ENCODE measurements at regions not wholly inside any gene's neighbourhood (a gene's known extent, or its start where the extent isn't known, plus 50 kb on each side); places are given as distances from the start of the nearest gene placed in this dataset.

DNA sequence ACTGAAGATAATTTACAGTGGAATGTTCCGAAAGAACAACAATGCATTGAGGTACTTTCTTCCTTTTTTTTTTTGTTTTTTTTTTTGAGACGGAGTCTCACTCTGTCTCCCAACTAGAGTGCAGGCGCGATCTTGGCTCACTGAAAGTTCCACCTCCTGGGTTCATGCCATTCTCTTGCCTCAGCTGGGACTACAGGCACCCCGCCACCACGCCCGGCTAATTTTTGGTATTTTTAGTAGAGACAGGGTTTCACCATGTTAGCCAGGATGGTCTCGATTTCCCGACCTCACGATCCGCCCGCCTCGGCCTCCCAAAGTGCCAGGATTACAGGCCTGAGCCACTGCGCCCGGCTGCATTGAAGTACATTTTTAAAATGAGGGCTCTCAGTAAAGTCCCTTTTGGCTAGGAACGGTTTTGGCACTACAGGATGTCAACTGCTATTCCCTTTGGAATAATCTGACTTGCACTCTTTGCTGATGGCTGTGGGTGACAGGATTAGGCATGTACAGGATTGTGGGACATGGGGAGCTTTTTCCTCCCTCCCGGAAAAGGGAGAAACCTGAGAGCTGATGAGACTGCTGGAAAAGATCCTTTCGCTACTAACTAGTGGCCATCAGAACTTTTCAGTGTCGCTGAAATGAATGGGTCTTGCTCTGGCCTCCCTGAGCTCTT is 56.9 kb upstream of the EDEM3 start:
- WGBS, 5 donors, result 68 to 91% (median 89%) methylated on average over 19 of the region's 19 CpGs
- no peak overlapping the region for H3K4me3 ChIP-seq
- intact Hi-C loops (cut with DNase I; ENCODE audit: low total_unique reads), result no loop called here
- H3K36me3 ChIP-seq, result peaks cover 0 to 37% (median 17%) of the 10 kb centered on the region in 4 donors
- no peaks in the 10 kb centered on the region for H3K9me3 ChIP-seq
- H3K27me3 ChIP-seq, result no peaks in the 10 kb centered on the region
- no peak for TF ChIP-seq EP300 (IDR thresholded peaks at IDR 0.05)
- no peak for TF ChIP-seq POLR2A (IDR thresholded peaks at IDR 0.05)
- TF ChIP-seq, protein P1, sequence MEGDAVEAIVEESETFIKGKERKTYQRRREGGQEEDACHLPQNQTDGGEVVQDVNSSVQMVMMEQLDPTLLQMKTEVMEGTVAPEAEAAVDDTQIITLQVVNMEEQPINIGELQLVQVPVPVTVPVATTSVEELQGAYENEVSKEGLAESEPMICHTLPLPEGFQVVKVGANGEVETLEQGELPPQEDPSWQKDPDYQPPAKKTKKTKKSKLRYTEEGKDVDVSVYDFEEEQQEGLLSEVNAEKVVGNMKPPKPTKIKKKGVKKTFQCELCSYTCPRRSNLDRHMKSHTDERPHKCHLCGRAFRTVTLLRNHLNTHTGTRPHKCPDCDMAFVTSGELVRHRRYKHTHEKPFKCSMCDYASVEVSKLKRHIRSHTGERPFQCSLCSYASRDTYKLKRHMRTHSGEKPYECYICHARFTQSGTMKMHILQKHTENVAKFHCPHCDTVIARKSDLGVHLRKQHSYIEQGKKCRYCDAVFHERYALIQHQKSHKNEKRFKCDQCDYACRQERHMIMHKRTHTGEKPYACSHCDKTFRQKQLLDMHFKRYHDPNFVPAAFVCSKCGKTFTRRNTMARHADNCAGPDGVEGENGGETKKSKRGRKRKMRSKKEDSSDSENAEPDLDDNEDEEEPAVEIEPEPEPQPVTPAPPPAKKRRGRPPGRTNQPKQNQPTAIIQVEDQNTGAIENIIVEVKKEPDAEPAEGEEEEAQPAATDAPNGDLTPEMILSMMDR (IDR thresholded peaks at IDR 0.05), result no peak
- TF ChIP-seq POLR2AphosphoS5 (IDR thresholded peaks at IDR 0.05), result no peak
- H3K4me1 ChIP-seq, result peaks cover 5 to 29% (median 15%) of the 10 kb centered on the region in 4 donors
- DNase-seq, result no peak
- H3K27ac ChIP-seq, result peak overlapping the region in 4 of 5 donors; percentile 15 to 75 (median 48)

DNA sequence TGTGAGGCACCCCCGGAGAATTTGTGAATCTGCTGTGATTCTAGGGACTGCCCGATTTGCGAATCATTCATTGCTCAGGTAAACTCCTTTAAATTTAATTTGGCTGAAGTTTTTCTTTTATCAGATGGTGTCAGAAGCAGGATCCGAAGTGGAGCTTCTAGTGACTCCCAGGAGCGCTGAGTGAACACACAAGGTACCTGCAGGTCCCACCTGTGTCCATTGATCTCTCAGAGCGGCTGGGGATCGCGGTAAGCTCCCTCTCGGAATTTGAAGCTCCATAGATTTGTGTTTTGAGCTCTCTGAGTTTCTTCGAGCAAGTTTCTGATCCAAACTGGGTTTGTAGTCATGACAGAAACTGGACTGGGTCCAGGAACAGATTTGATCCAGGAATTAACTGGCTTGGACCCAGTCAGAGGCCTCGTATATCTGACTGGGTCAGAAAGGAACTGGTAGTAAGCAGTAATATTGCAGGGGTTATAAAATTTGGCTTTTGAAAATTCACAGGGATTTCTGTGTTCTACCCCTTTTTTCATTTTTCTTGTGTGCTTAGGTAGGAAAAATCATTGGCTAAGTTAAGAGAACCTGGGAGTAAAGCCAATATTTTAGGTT is 56.2 kb upstream of the EDEM3 start:
- Histone ChIP-seq H3K4me1 (peaks cover 9 to 37% (median 23%) of the 10 kb centered on the region in 4 donors), H3K4me3 (no peak overlapping the region), H3K9me3 (no peaks in the 10 kb centered on the region), H3K27me3 (no peaks in the 10 kb centered on the region), H3K36me3 (peaks cover 0 to 32% (median 14%) of the 10 kb centered on the region in 4 donors), H3K27ac (peak overlapping the region; percentile 15 to 75 (median 47))
- WGBS, 5 donors, result 49 to 72% (median 55%) methylated on average over 11 of the region's 11 CpGs
- intact Hi-C loops (cut with DNase I; ENCODE audit: low total_unique reads), result no loop called here
- TF ChIP-seq EP300 (IDR thresholded peaks at IDR 0.05) (no peak), POLR2A (IDR thresholded peaks at IDR 0.05) (no peak), POLR2AphosphoS5 (IDR thresholded peaks at IDR 0.05) (no peak)
- TF ChIP-seq, protein P1 (IDR thresholded peaks at IDR 0.05), result no peak
- DNase-seq, result peak in 1 of 2 donors; percentile 46

DNA sequence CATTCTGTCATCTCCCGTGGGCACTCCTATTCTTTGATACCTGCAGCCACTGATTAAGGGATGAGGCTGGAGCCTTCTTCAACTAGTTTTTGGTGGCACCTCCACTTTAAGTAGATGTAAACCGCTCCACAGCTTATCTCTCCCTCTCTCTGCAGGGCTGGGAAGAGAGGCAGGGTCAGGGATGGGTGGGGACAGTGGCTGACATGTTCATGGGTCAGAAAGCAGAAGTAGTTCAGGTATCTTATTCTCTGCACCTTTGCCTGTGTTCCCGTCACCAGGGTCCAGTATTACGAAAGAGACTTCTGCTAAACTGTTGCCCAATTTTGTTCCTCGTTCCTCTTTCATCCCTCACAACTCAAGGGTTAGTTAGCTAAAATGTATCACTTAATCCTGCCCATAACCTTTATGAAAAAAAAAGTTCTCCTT is 51.7 kb upstream of the EDEM3 start:
- Histone ChIP-seq H3K9me3 (no peaks in the 10 kb centered on the region), H3K36me3 (peaks cover 0 to 52% (median 33%) of the 10 kb centered on the region in 4 donors), H3K27me3 (no peaks in the 10 kb centered on the region), H3K4me1 (peaks cover 24 to 65% (median 46%) of the 10 kb centered on the region in 4 donors), H3K27ac (peak overlapping the region in 3 of 5 donors; percentile 30 to 75 (median 54)), H3K4me3 (no peak overlapping the region)
- TF ChIP-seq EP300 (IDR thresholded peaks at IDR 0.05) (no peak), POLR2AphosphoS5 (IDR thresholded peaks at IDR 0.05) (no peak), POLR2A (IDR thresholded peaks at IDR 0.05) (no peak)
- TF ChIP-seq, protein P1 (IDR thresholded peaks at IDR 0.05), result no peak
- intact Hi-C loops (cut with DNase I; ENCODE audit: low total_unique reads), result no loop called here
- WGBS, 5 donors, result 75 to 85% (median 82%) methylated on average over 5 of the region's 5 CpGs
- no peak for DNase-seq

DNA sequence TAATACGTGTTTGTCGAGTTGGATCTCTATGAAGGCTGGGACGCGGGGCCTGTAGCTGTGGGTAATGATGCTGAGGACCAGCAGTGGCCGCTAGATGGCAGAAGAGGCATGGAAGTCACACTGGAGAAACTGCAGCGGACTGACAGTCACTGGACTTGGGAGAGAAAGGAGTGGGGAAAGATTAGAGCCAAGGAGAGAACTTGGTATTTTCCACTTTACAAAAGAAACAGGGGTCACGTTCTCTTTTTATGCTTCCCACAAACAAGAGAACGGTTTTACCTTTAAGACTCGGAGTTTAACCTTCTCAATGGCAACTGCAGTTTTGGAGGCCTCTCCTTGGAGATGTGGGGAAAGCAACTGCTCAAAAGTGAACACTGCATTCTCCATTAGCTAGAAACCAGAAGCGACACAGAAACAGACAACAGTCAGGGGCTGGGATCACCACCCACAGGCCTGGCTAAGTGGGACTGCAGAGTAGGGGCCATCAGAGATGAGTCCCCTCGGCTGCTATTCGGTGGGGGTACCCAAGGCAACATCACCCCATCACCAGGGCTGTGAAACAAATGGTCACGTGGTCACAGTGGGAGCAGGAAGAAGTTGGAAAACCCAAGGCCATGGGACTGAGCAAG is 51.1 kb upstream of the EDEM3 start:
- peak; percentile 95 to 96 for DNase-seq
- 24 to 30% (median 27%) methylated on average over 13 of the region's 13 CpGs for WGBS, 5 donors
- TF ChIP-seq, protein P1 (IDR thresholded peaks at IDR 0.05), result peak in 6 of 7 experiments; percentile 58 to 96 (median 93)
- TF ChIP-seq EP300 (IDR thresholded peaks at IDR 0.05), result no peak
- peak in 2 of 3 donors; percentile 5 to 75 for TF ChIP-seq POLR2AphosphoS5 (IDR thresholded peaks at IDR 0.05)
- TF ChIP-seq POLR2A (IDR thresholded peaks at IDR 0.05), result no peak
- peaks cover 21 to 63% (median 45%) of the 10 kb centered on the region in 4 donors for H3K4me1 ChIP-seq
- peak overlapping the region in 3 of 5 donors; percentile 30 to 75 (median 54) for H3K27ac ChIP-seq
- H3K36me3 ChIP-seq, result peaks cover 0 to 58% (median 38%) of the 10 kb centered on the region in 4 donors
- no peaks in the 10 kb centered on the region for H3K27me3 ChIP-seq
- H3K9me3 ChIP-seq, result no peaks in the 10 kb centered on the region
- intact Hi-C loops (cut with DNase I; ENCODE audit: low total_unique reads), result loop anchor here (2.0 kb wide), 1 partner anchor 177 kb away; no protein-coding TSS in a partner anchor
- H3K4me3 ChIP-seq, result no peak overlapping the region

All from stomach (tissue), 8 donors.